MM.1S (cell line): ENCODE measurements at regions not wholly inside any gene's neighbourhood (a gene's known extent, or its start where the extent isn't known, plus 50 kb on each side); places are given as distances from the start of the nearest gene placed in this dataset.

ENCODE experiments used
- DNase-seq: peaks from one replicate; pipeline ENCODE4 v3.0.0-alpha.2; 2015
- H2AFZ ChIP-seq: fragments of 300-600 bp; sonication (generic); 2 replicates; pipeline ENCODE4 v1.6.0; 2016; ENCODE audit warnings: antibody characterized with exemption, low read length
- H3F3A ChIP-seq: fragments of 300-600 bp; sonication (generic); 2 replicates; pipeline ENCODE4 v1.6.1; 2016; ENCODE audit warnings: mild to moderate bottlenecking, antibody characterized with exemption, low read length, moderate library complexity, mixed read lengths; ENCODE audit not compliant: insufficient read depth
- H3K27ac ChIP-seq: fragments of 300-600 bp; sonication (generic); 2 replicates; pipeline ENCODE4 v1.5.1; 2016; ENCODE audit warnings: mild to moderate bottlenecking, low read length
- H3K27me3 ChIP-seq: fragments of 300-600 bp; sonication (generic); replicated peaks from 2 replicates; pipeline ENCODE4 v1.6.0; 2016; ENCODE audit warnings: low read length; ENCODE audit not compliant: insufficient read depth
- H3K36me3 ChIP-seq: fragments of 300-600 bp; sonication (generic); replicated peaks from 2 replicates; pipeline ENCODE4 v1.6.1; 2016; ENCODE audit warnings: mild to moderate bottlenecking, low read length, mixed read lengths; ENCODE audit not compliant: insufficient read depth
- H3K4me1 ChIP-seq: fragments of 300-600 bp; sonication (generic); 2 replicates; pipeline ENCODE4 v1.6.1; 2016; ENCODE audit warnings: low read length, mixed read lengths
- H3K4me2 ChIP-seq: fragments of 300-600 bp; sonication (generic); 2 replicates; pipeline ENCODE4 v1.6.0; 2016; ENCODE audit warnings: low read depth, low read length
- H3K4me3 ChIP-seq: fragments of 300-600 bp; sonication (generic); 2 replicates; pipeline ENCODE4 v1.5.1; 2016; ENCODE audit warnings: low read length, mixed read lengths
- H3K79me2 ChIP-seq: fragments of 300-600 bp; sonication (generic); 2 replicates; pipeline ENCODE4 v1.6.1; 2016; ENCODE audit warnings: mixed run types, low read length, mixed read lengths
- H3K9ac ChIP-seq: fragments of 300-600 bp; sonication (generic); 2 replicates; pipeline ENCODE4 v1.6.1; 2016; ENCODE audit warnings: low read length, mixed read lengths
- H3K9me2 ChIP-seq: fragments of 300-600 bp; sonication (generic); replicated peaks from 2 replicates; pipeline ENCODE4 v1.6.1; 2016; ENCODE audit warnings: mild to moderate bottlenecking, low read length, mixed read lengths; ENCODE audit not compliant: insufficient read depth
- H3K9me3 ChIP-seq: fragments of 300-600 bp; sonication (generic); replicated peaks from 2 replicates; pipeline ENCODE4 v1.6.1; 2016; ENCODE audit warnings: mild to moderate bottlenecking, low read length, mixed read lengths; ENCODE audit not compliant: insufficient read depth
- H4K20me1 ChIP-seq: fragments of 300-600 bp; sonication (generic); 2 replicates; pipeline ENCODE4 v1.6.1; 2016; ENCODE audit warnings: mild to moderate bottlenecking, low read length, moderate library complexity, mixed read lengths; ENCODE audit not compliant: insufficient read depth
- CTCF ChIP-seq: fragments of 300-600 bp; sonication (generic); IDR thresholded peaks from 2 replicates; pipeline ENCODE4 v1.5.1; 2016; ENCODE audit warnings: antibody characterized with exemption, low read length, mixed read lengths
- EZH2 ChIP-seq: fragments of 300-600 bp; sonication (generic); optimal IDR thresholded peaks from 2 replicates; pipeline ENCODE3; 2017; ENCODE audit warnings: low read depth, mild to moderate bottlenecking, antibody characterized with exemption, low read length, mixed read lengths
- EZH2phosphoT487 ChIP-seq: fragments of 300-600 bp; sonication (generic); IDR thresholded peaks from 2 replicates; pipeline ENCODE4 v1.6.1; 2018; ENCODE audit warnings: antibody characterized with exemption, low read length

GRCh38 chr7:47210281-47210854 lies 371.5 kb downstream of the TNS3 start:
- Histone ChIP-seq H3K79me2 (no peaks in the 10 kb centered on the region), H3K9me2 (no peaks in the 10 kb centered on the region), H3F3A (no peaks in the 10 kb centered on the region), H3K4me3 (no peak overlapping the region), H3K36me3 (no peaks in the 10 kb centered on the region), H3K27me3 (no peaks in the 10 kb centered on the region), H2AFZ (no peak overlapping the region), H3K27ac (no peak overlapping the region), H3K4me1 (peaks cover 14% of the 10 kb centered on the region), H4K20me1 (no peaks in the 10 kb centered on the region), H3K4me2 (no peak overlapping the region), H3K9ac (no peak overlapping the region), H3K9me3 (no peaks in the 10 kb centered on the region)
- no peak for DNase-seq
- TF ChIP-seq EZH2: no peak
- TF ChIP-seq CTCF: no peak
- TF ChIP-seq EZH2phosphoT487: no peak

- DNase-seq: no peak
- H3K4me1 ChIP-seq: peaks cover 14% of the 10 kb centered on the region
- no peaks in the 10 kb centered on the region for H3K36me3 ChIP-seq
- no peaks in the 10 kb centered on the region for H3K27me3 ChIP-seq
- H3F3A ChIP-seq: no peaks in the 10 kb centered on the region
- H3K9me3 ChIP-seq: no peaks in the 10 kb centered on the region
- no peak overlapping the region for H3K4me2 ChIP-seq
- no peaks in the 10 kb centered on the region for H3K9me2 ChIP-seq
- H4K20me1 ChIP-seq: no peaks in the 10 kb centered on the region
- H3K4me3 ChIP-seq: no peak overlapping the region
- H3K9ac ChIP-seq: no peak overlapping the region
- no peak overlapping the region for H3K27ac ChIP-seq
- H3K79me2 ChIP-seq: no peaks in the 10 kb centered on the region
- no peak overlapping the region for H2AFZ ChIP-seq
- no peak for TF ChIP-seq EZH2
- TF ChIP-seq CTCF: no peak
- no peak for TF ChIP-seq EZH2phosphoT487
Observed at GRCh38 chr7:47207956-47208355, 374.0 kb downstream of the TNS3 start.

GRCh38 chr7:47204709-47205108 lies 377.2 kb downstream of the TNS3 start:
- no peak overlapping the region for H3K9ac ChIP-seq
- H3K9me3 ChIP-seq: no peaks in the 10 kb centered on the region
- no peak overlapping the region for H3K4me3 ChIP-seq
- H2AFZ ChIP-seq: no peak overlapping the region
- H3K27me3 ChIP-seq: no peaks in the 10 kb centered on the region
- H4K20me1 ChIP-seq: no peaks in the 10 kb centered on the region
- no peak overlapping the region for H3K27ac ChIP-seq
- no peak for DNase-seq
- H3K36me3 ChIP-seq: no peaks in the 10 kb centered on the region
- no peak overlapping the region for H3K4me2 ChIP-seq
- no peaks in the 10 kb centered on the region for H3K4me1 ChIP-seq
- TF ChIP-seq CTCF (no peak), EZH2phosphoT487 (no peak), EZH2 (no peak)
- no peaks in the 10 kb centered on the region for H3K9me2 ChIP-seq
- no peaks in the 10 kb centered on the region for H3K79me2 ChIP-seq
- H3F3A ChIP-seq: no peaks in the 10 kb centered on the region
